ENCODE measurements at regions not wholly inside any gene's neighbourhood (a gene's known extent, or its start where the extent isn't known, plus 50 kb on each side); places are given as distances from the start of the nearest gene placed in this dataset.
"Not testable (repeated sequence)": the region's sequence is repeated elsewhere in the genome, so short reads cannot be mapped to it uniquely, and the experiment has no call there.

GRCh38 chr6:153984811-153985210 is 54.2 kb upstream of the OPRM1 start:
- no peak for DNase-seq

- DNase-seq, result no peak
Observed at GRCh38 chr6:153980171-153980570, 58.9 kb upstream of the OPRM1 start.

- DNase-seq, result not testable (repeated sequence)
Observed at GRCh38 chr6:153978911-153979548, 60.0 kb upstream of the OPRM1 start.

GRCh38 chr6:153976921-153977693 is 61.9 kb upstream of the OPRM1 start:
- no peak for DNase-seq

- DNase-seq, result no peak
Observed at GRCh38 chr6:153966001-153966400, 73.0 kb upstream of the OPRM1 start.

GRCh38 chr6:153963352-153963751 is 75.7 kb upstream of the OPRM1 start:
- DNase-seq, result no peak

- no peak for DNase-seq
Observed at GRCh38 chr6:153962555-153962954, 76.5 kb upstream of the OPRM1 start.

GRCh38 chr6:153960741-153961140 is 78.3 kb upstream of the OPRM1 start:
- no peak for DNase-seq

- DNase-seq, result no peak
Observed at GRCh38 chr6:153960281-153960680, 78.8 kb upstream of the OPRM1 start.

GRCh38 chr6:153959276-153959675 is 79.8 kb upstream of the OPRM1 start:
- DNase-seq, result no peak

GRCh38 chr6:153958860-153959259 is 80.2 kb upstream of the OPRM1 start:
- no peak for DNase-seq

- DNase-seq, result no peak
Observed at GRCh38 chr6:153957394-153957793, 81.6 kb upstream of the OPRM1 start.

GRCh38 chr6:153956808-153957207 is 82.2 kb upstream of the OPRM1 start:
- DNase-seq, result no peak

GRCh38 chr6:153949616-153950015 is 89.4 kb upstream of the OPRM1 start:
- DNase-seq, result no peak

GRCh38 chr6:153947808-153948447 is 91.1 kb upstream of the OPRM1 start:
- DNase-seq, result peak; percentile 28

- DNase-seq, result no peak
Observed at GRCh38 chr6:153944201-153944600, 94.8 kb upstream of the OPRM1 start.

GRCh38 chr6:153942361-153942760 is 96.7 kb upstream of the OPRM1 start:
- DNase-seq, result no peak

- no peak for DNase-seq
Observed at GRCh38 chr6:153941768-153942167, 97.3 kb upstream of the OPRM1 start.

GRCh38 chr6:153938876-153939275 is 100.2 kb upstream of the OPRM1 start:
- no peak for DNase-seq

GRCh38 chr6:153931431-153931830 is 107.6 kb upstream of the OPRM1 start:
- DNase-seq, result no peak

GRCh38 chr6:153927867-153928266 is 111.2 kb upstream of the OPRM1 start:
- no peak for DNase-seq

GRCh38 chr6:153898360-153899059 is 140.5 kb upstream of the OPRM1 start:
- DNase-seq, result no peak

GRCh38 chr6:153882411-153882810 is 156.6 kb upstream of the OPRM1 start:
- DNase-seq, result no peak

GRCh38 chr6:153873541-153873940 is 165.5 kb upstream of the OPRM1 start:
- no peak for DNase-seq
